Activated naive CD8-positive, alpha-beta T cell treated with anti-CD3 and anti-CD28 coated beads for 36 hours (primary cell): ENCODE measurements at regions not wholly inside any gene's neighbourhood (a gene's known extent, or its start where the extent isn't known, plus 50 kb on each side); places are given as distances from the start of the nearest gene placed in this dataset.
"Not testable (repeated sequence)": the region's sequence is repeated elsewhere in the genome, so short reads cannot be mapped to it uniquely, and the experiment has no call there.

ENCODE experiments used
- DNase-seq: peaks from one replicate; pipeline ENCODE4 v3.0.0; 2021
- H3K27ac Mint-ChIP-seq: one replicate; pipeline ENCODE4 v1.8.0; 2022; ENCODE audit warnings: mild to moderate bottlenecking, moderate library complexity, mixed read lengths
- H3K27me3 Mint-ChIP-seq: one replicate; pipeline ENCODE4 v1.8.0; 2022; ENCODE audit warnings: mild to moderate bottlenecking, mixed read lengths
- H3K36me3 Mint-ChIP-seq: one replicate; pipeline ENCODE4 v1.8.0; 2021; ENCODE audit warnings: mild to moderate bottlenecking, mixed read lengths
- H3K4me1 Mint-ChIP-seq: one replicate; pipeline ENCODE4 v1.8.0; 2021; ENCODE audit warnings: mixed read lengths
- H3K4me3 Mint-ChIP-seq: one replicate; pipeline ENCODE4 v1.8.0; 2022; ENCODE audit warnings: mild to moderate bottlenecking, moderate library complexity, mixed read lengths
- H3K9me3 Mint-ChIP-seq: one replicate; pipeline ENCODE4 v1.8.0; 2022; ENCODE audit warnings: mixed read lengths

DNA sequence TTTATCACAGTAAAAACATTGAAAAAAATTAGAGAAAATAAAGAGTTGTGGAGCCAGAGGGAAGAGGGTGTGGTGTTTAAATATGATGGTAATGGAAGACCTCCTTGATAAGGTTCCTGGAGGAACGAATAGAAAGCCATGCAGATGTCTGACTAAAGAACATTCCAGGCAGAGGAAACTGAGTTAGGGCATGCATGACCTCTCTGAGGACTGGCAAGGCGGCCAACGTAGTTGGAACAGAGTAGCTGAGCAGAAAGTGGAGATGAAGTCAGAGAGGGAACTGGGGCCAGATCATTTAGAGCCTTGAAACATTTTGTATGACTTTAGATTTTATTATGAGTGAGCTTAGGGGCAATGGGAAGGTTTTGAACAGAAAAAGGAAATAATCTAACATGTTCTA, 377.5 kb downstream of the HLX start:
- no peak for DNase-seq
- H3K9me3 Mint-ChIP-seq, result peaks cover 20% of the 10 kb centered on the region
- no peaks in the 10 kb centered on the region for H3K4me1 Mint-ChIP-seq
- H3K27me3 Mint-ChIP-seq, result peaks cover 4% of the 10 kb centered on the region
- no peak overlapping the region for H3K4me3 Mint-ChIP-seq
- H3K27ac Mint-ChIP-seq, result no peak overlapping the region
- H3K36me3 Mint-ChIP-seq, result no peaks in the 10 kb centered on the region

DNA sequence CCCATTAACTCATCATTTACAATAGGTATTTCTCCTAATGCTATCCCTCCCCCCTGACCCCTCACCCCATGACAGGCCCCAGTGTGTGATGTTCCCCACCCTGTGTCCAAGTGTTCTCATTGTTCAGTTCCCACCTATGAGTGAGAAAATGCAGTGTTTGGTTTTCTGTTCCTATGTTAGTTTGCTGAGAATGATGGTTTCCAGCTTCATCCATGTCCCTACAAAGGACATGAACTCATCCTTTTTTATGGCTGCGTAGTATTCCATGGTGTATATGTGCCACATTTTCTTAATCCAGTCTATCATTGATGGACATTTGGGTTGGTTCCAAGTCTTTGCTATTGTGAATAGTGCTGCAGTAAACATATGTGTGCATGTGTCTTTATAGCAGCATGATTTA, 378.3 kb downstream of the HLX start:
- peaks cover 25% of the 10 kb centered on the region for H3K9me3 Mint-ChIP-seq
- DNase-seq, result not testable (repeated sequence)

DNA sequence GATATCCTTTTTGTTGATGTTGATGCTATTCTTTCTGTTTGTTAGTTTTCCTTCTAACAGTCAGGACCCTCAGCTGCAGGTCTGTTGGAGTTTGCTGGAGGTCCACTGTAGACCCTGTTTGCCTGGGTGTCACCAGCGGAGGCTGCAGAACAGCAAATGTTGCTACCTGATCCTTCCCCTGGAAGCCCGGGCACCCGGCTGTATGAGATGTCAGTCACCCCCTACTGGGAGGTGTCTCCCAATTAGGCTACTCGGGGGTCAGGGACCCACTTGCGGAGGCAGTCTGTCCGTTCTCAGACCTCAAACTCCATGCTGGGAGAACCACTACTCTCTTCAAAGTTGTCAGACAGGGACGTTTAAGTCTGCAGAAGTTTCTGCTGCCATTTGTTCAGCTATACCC, 383.4 kb downstream of the HLX start:
- Mint-ChIP-seq H3K27me3 (peaks cover 22% of the 10 kb centered on the region), H3K9me3 (peaks cover 20% of the 10 kb centered on the region)
- not testable (repeated sequence) for H3K4me1 Mint-ChIP-seq, H3K4me3 Mint-ChIP-seq, H3K36me3 Mint-ChIP-seq, H3K27ac Mint-ChIP-seq, DNase-seq

More for the DNA sequence above, 378.3 kb downstream of the HLX start:
- not testable (repeated sequence) for H3K4me3 Mint-ChIP-seq, H3K4me1 Mint-ChIP-seq, H3K27me3 Mint-ChIP-seq, H3K27ac Mint-ChIP-seq, H3K36me3 Mint-ChIP-seq

DNA sequence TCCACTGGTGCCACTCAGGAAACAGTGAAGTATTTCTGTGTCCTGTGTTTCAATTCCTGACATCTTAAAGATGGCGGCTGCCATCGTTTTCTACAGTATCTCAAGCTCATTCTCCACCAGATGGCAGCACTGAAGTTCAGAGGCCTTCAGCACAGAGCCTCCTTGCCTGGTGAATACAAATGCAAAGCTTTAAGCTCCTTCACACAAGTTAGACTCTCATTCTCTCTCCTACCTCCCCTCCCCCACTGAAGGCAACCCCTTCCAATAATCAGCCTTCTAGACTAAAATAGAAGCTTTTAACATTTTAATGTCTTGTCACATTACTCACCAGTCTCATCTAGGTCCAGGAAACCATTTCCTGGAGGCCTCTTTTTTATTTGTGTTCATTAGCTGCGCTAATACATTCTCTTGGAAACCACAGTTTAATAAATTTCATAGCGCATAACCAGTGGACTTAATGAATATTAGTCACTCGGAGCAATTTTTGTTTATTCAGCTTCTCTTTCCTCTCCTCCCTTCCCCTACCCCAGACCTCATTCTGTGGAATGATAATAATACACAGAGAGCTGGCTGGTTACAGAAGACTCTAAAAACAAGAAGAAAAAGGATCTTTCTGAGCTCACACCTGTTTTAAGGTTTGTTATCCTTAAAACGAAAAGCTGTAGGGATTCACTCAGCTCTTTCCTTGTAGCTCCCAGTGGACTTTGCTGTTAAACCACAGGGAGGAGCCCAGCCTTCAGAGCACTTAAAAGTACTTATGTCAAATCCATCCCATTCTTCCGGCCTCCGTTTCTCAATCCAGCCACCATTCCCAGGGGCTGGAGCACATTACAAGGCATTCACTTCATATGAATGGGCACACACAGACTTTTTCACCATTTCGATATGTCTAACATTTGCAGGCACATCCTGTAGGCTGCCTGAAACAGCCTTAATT, 384.9 kb downstream of the HLX start:
- DNase-seq, result peak; percentile 27
- Mint-ChIP-seq H3K36me3 (no peaks in the 10 kb centered on the region), H3K27me3 (peaks cover 24% of the 10 kb centered on the region), H3K27ac (no peak overlapping the region), H3K9me3 (peaks cover 11% of the 10 kb centered on the region), H3K4me1 (peaks cover 3% of the 10 kb centered on the region), H3K4me3 (no peak overlapping the region)

DNA sequence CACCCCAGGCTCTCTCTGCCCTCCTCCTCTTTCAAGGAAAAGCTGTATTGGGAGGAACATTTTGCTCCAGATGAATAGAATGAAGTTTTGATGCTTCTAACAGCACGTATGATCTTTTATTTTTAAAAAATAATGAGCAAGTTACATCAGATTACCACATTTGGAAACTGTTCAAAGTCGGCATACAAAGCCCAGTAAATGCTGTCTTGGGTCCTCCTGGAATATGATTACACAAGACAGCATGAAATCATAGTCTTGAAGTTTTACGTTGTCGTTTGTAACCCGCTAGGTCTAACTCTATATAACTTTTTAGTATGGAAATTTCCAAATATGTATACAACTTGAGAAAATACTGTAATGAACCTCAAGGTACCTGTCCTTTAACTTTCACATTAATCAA, 385.6 kb downstream of the HLX start:
- Mint-ChIP-seq H3K27me3 (peaks cover 27% of the 10 kb centered on the region), H3K4me3 (no peak overlapping the region), H3K27ac (no peak overlapping the region), H3K36me3 (no peaks in the 10 kb centered on the region), H3K4me1 (peaks cover 3% of the 10 kb centered on the region), H3K9me3 (peaks cover 8% of the 10 kb centered on the region)
- DNase-seq, result no peak

DNA sequence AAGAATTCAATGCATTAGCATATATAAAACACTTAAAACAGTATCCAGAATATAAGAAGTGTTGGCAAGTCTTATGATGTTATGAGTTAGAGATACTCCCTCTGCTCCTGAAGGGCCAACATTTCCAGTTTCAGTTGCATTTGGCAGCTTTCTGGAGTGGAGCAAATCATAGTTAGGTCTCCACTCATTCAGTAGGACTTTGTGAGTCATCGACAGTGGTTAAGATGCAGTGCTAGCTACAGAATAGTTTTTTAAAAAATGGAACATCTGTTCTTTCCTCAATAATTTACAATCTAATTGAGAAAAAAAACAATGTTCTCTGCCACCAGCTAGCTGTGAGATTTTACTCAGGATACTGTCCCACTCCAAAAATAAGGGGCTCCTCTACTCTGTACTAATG, 389.1 kb downstream of the HLX start:
- H3K27me3 Mint-ChIP-seq, result peaks cover 35% of the 10 kb centered on the region
- no peak overlapping the region for H3K27ac Mint-ChIP-seq
- no peak for DNase-seq
- H3K9me3 Mint-ChIP-seq, result no peaks in the 10 kb centered on the region
- peaks cover 3% of the 10 kb centered on the region for H3K4me1 Mint-ChIP-seq
- H3K4me3 Mint-ChIP-seq, result no peak overlapping the region
- H3K36me3 Mint-ChIP-seq, result no peaks in the 10 kb centered on the region

DNA sequence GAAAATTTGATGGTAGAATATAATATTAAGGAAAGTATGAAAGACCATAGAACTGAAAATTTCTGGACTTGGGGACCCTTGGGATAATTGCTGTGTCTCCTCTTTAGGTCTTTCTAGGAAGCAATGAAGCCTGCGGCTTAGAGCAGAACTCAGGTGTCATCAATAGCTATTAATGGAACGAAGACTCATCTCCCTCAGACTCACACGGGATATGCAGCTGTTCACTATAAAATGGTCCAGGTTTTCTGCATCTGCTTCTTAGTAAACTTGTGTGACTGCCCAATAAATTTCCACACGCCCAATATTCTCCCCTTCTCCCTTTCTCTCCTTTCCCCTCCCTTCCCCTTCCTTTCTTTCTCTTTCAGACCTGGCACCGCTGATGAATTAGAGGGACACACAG, 392.5 kb downstream of the HLX start:
- H3K4me3 Mint-ChIP-seq, result no peak overlapping the region
- H3K27ac Mint-ChIP-seq, result no peak overlapping the region
- H3K36me3 Mint-ChIP-seq, result no peaks in the 10 kb centered on the region
- DNase-seq, result no peak
- no peaks in the 10 kb centered on the region for H3K9me3 Mint-ChIP-seq
- peaks cover 3% of the 10 kb centered on the region for H3K4me1 Mint-ChIP-seq
- H3K27me3 Mint-ChIP-seq, result peaks cover 22% of the 10 kb centered on the region

DNA sequence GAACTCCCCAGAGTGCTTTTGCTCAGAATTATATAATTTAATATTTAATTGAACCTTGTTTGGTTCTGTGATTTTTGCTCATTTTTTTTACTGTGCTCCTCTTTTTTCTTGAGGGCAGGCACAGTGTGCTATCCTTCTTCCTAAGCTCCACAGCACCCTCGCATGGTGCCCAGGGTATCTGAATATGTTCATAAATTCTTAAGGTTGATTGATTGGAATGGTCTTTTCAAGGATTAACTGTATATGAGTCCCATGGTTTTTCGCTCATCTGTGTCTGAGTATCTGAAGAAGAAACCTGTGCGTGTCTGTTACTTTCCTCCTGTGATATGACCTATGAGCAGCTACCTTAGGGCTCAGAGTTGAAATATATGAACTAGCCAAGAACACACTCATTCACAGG, 393.7 kb downstream of the HLX start:
- no peak overlapping the region for H3K4me3 Mint-ChIP-seq
- H3K36me3 Mint-ChIP-seq, result no peaks in the 10 kb centered on the region
- H3K27ac Mint-ChIP-seq, result no peak overlapping the region
- H3K9me3 Mint-ChIP-seq, result no peaks in the 10 kb centered on the region
- H3K27me3 Mint-ChIP-seq, result peaks cover 25% of the 10 kb centered on the region
- no peak for DNase-seq
- peaks cover 3% of the 10 kb centered on the region for H3K4me1 Mint-ChIP-seq

DNA sequence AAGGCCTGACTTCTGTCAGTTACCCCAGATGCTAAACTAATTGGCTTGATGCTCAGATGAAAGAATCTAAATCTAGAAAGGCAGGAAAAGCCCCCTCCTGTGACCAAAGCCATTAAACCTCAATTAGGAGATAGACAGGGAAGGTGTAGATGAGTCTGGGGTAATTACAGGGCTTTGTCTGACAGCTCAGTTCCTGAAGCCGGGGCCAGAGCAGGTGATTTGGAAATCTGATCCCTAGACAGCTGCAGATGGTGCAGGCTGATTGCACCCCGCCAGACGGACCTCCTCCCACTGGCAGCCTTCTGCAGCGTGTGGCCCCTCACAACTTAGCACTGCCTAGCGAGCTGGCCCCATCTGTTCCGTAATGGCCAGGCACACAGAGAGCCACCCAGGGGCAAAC, 395.1 kb downstream of the HLX start:
- peaks cover 3% of the 10 kb centered on the region for H3K4me1 Mint-ChIP-seq
- no peak for DNase-seq
- H3K9me3 Mint-ChIP-seq, result no peaks in the 10 kb centered on the region
- no peaks in the 10 kb centered on the region for H3K36me3 Mint-ChIP-seq
- no peak overlapping the region for H3K4me3 Mint-ChIP-seq
- no peak overlapping the region for H3K27ac Mint-ChIP-seq
- H3K27me3 Mint-ChIP-seq, result peaks cover 29% of the 10 kb centered on the region

DNA sequence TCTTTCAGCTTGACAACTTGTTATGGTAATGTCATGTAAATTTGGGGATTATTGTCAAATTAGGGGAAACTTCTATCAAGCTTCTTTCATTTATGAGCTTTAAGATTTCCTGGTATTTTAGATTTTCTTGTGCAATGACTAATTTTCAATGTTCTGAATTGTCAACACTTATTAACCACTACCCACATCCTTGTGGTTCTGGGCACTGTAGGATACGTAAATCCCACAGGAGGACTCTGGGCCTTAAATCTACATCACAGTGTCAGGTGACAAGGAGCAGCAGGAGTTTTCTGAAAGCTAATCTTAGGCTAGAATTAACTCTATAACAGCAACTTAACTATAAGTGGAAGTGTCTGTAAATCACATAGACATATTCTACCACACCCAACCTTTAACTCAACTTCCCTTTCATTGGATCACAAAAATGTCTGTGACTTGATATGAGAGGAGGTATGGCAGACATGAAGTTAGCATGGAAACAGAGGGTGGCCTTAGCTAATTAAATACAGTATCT, 397.7 kb downstream of the HLX start:
- Mint-ChIP-seq H3K4me3 (no peak overlapping the region), H3K27me3 (peaks cover 31% of the 10 kb centered on the region), H3K9me3 (peaks cover 1% of the 10 kb centered on the region), H3K4me1 (peaks cover 3% of the 10 kb centered on the region), H3K36me3 (no peaks in the 10 kb centered on the region), H3K27ac (no peak overlapping the region)
- no peak for DNase-seq

DNA sequence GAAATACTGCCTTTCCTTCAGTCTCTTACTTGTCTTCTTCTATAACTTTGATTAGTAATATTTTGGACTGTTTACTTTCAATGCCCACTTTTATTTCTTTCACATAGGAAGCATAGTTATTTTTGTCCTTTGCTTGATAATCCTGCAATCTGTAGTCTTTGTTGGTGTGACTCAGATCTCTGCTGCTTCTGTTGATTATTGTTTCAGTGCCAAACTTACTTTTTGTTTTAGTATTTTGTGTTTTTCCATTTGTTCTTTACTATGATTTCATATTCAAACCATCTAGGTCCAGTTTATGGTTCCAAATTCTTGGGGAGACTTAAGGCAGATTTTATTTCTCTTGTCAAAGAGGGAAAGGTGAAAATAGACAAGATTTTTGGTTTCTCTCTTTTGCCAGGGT, 399.9 kb downstream of the HLX start:
- H3K9me3 Mint-ChIP-seq, result peaks cover 1% of the 10 kb centered on the region
- no peak for DNase-seq
- H3K27me3 Mint-ChIP-seq, result peaks cover 39% of the 10 kb centered on the region
- no peaks in the 10 kb centered on the region for H3K36me3 Mint-ChIP-seq
- H3K27ac Mint-ChIP-seq, result no peak overlapping the region
- no peak overlapping the region for H3K4me3 Mint-ChIP-seq
- peaks cover 3% of the 10 kb centered on the region for H3K4me1 Mint-ChIP-seq

DNA sequence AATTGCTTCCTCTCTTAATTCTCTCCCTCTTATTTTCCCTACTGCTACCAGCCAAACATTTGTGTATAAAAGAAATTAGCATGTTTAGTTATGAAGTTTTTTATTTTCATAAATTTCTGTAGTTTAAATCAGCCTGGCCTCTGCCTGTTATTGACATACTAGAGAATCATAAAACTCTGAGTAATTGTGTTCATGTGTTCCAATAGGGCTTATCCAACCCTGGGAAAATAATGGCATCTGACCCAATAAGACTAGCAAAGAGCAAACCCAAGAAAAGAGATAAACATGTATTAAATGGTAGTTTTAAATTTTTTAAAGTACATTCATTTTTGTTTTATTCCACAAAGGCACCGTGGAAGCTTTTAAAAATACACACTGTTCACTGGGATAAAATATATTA, 404.3 kb downstream of the HLX start:
- Mint-ChIP-seq H3K4me1 (no peaks in the 10 kb centered on the region), H3K27ac (no peak overlapping the region), H3K36me3 (no peaks in the 10 kb centered on the region), H3K9me3 (peaks cover 1% of the 10 kb centered on the region), H3K27me3 (peaks cover 36% of the 10 kb centered on the region), H3K4me3 (no peak overlapping the region)
- no peak for DNase-seq

DNA sequence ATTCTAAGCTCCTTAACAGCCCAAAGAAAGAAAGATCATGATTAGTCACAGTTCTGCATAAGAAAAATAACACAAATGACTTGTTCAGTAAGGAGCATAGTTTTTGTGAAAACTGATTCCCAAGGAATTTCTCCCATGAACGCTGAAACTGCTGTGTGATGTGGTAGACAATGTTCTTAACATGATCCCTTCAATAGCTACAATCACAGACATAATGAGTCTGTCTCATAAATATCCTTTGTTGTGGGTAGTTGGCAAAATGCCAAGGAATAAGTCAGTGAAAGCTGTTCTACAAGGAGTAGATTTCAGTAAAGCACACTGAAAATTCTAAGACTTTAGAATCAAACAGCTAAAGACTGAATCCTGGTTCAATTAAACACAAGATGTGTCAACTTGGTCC, 404.8 kb downstream of the HLX start:
- Mint-ChIP-seq H3K4me1 (no peaks in the 10 kb centered on the region), H3K36me3 (no peaks in the 10 kb centered on the region), H3K9me3 (peaks cover 1% of the 10 kb centered on the region), H3K27me3 (peaks cover 35% of the 10 kb centered on the region), H3K27ac (no peak overlapping the region), H3K4me3 (no peak overlapping the region)
- DNase-seq, result no peak

DNA sequence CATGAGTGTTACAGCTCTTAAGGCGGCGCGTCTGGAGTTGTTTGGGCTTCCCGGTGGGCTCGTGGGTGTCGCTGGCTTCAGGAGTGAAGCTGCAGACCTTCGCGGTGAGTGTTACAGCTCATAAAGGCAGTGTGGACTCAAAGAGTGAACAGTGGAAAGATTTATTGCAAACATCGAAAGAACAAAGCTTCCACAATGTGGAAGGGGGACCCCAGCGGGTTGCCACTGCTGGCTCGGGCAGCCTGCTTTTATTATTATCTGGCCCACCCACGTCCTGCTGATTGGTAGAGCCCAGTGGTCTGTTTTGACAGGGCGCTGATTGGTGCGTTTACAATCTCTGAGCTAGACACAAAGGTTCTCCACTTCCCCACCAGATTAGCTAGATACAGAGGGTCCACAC, 405.7 kb downstream of the HLX start:
- not testable (repeated sequence) for H3K36me3 Mint-ChIP-seq

DNA sequence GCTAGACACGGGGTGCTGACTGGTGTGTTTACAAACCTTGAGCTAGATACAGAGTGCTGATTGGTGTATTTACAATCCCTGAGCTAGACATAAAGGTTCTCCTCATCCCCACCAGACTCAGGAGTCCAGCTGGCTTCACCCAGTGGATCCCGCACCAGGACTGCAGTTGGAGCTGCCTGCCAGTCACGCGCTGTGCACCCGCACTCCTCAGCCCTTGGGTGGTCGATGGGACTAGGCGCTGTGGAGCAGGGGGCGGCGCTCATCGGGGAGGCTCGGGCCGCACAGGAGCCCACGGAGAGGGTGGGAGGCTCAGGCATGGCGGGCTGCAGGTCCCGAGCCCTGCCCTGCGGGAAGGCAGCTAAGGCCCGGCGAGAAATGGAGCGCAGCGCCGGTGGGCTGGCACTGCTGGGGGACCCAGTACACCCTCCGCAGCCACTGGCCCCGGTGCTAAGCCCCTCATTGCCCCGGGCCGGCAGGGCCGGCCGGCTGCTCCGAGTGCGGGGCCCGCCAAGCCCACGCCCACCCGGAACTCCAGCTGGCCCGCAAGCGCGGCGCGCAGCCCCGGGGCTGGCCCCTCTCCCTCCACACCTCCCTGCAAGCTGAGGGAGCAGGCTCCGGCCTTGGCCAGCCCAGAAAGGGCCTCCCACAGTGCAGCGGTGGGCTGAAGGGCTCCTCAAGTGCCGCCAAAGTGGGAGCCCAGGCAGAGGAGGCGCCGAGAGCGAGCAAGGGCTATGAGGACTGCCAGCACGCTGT, 406.4 kb downstream of the HLX start:
- not testable (repeated sequence) for H3K27ac Mint-ChIP-seq, H3K4me1 Mint-ChIP-seq, H3K9me3 Mint-ChIP-seq, H3K36me3 Mint-ChIP-seq, DNase-seq, H3K4me3 Mint-ChIP-seq
- H3K27me3 Mint-ChIP-seq, result peaks cover 25% of the 10 kb centered on the region

More for the DNA sequence above, 405.7 kb downstream of the HLX start:
- not testable (repeated sequence) for H3K27ac Mint-ChIP-seq, H3K4me1 Mint-ChIP-seq, H3K9me3 Mint-ChIP-seq, DNase-seq, H3K4me3 Mint-ChIP-seq
- peaks cover 28% of the 10 kb centered on the region for H3K27me3 Mint-ChIP-seq
